NCI-H146 treated with DMSO at 0.1 percent for 48 hours (cell line): ENCODE measurements at regions not wholly inside any gene's neighbourhood (a gene's known extent, or its start where the extent isn't known, plus 50 kb on each side); places are given as distances from the start of the nearest gene placed in this dataset.

ENCODE experiments used
- DNase-seq: peaks from one replicate; lab custom pipeline; 2025; ENCODE audit not compliant: unreplicated experiment; lab: John Stamatoyannopoulos, UW

GRCh38 chr10:33521904-33522303, 187.4 kb upstream of the NRP1 start:
- no peak for DNase-seq

DNA sequence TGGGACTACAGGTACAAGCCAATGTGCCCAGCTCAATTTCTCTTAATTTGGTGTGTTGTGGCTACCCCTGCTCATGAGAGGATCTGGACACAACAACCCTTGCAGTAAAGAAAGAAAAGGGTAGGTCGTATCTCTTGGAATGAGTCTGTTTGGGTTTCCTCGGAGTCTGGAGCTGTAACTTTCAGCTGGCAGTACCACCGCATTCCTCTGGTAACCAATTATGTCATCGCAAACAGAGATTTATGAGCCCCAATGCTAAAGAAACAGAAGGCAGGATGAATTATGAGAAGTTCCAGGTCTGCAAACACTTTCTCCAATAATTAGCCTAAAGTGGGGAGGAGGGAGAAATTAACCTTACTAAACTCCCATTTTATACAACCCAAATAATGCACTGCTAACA, 186.6 kb upstream of the NRP1 start:
- no peak for DNase-seq

DNA sequence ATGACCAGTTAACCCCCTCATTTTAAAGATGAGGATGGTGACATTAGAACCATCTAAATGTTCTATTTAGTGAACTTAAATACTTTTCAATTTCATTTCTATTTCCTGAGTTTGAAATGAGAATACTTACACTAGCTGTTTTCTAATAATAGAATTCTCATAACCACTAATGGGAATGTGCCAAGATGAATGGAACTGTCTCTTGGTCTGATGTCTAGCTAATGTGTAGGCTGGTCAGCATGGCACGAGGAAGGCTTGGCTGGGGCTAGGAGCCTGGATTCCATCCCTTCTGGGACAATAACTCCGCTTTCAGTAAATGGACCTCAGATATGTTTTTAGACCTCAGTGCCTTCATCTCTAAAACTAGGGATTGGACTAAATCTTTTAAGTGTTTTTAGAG, 185.8 kb upstream of the NRP1 start:
- no peak for DNase-seq

DNA sequence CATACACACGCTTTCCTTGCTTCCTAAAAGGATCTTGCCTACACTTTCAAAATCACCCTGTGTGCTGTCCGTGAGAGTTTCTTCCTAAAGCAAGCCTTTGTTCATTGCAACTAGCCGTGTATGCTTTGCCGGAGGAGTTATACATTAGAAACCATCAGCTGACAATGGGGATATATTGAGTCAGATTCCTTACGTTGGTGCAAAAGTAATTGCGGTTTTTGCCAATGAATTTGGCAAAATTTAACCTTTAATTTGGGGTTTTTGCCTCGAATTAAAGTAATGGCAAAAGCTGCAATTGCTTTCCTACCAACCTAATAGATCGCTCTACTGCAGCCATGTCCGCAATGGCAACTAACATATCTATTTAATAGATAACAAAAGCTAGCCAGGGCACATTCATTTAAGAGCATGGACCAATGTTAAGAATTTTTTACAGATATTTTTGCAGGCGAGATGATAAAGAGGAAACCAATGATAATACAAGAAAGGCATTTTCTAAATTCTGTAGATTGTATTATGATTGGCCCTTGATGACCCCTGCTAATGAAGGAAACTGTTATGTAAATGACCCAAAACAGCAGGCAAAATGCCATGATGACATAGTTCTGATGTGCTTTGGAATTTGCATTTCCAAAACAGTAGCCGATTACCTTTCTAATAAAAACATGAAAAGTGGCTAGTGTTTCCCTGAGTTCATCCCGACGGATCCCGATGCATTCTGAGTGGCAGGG, 184.8 kb upstream of the NRP1 start:
- no peak for DNase-seq

DNA sequence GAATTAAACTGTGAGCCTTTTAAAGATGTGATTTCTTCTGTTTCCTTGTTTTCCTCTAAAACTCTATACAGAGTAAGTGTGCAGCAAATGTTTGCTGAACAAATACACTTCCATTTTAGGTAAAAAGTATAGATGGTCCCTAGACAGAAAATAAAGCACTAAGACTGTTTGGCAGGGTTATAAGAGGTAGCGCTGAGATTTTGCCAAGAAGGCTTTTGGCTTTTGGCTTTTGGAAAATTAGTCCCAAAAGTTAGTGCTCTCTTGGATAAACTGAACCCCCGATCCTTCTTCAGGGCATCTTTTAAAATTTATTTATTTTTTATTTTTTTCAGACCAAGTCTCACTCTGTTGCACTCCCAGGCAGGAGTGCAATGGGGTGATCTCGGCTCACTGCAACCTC, 175.7 kb upstream of the NRP1 start:
- DNase-seq = no peak

GRCh38 chr10:33509231-33509831, 174.9 kb upstream of the NRP1 start:
- peak; percentile 48 for DNase-seq

DNA sequence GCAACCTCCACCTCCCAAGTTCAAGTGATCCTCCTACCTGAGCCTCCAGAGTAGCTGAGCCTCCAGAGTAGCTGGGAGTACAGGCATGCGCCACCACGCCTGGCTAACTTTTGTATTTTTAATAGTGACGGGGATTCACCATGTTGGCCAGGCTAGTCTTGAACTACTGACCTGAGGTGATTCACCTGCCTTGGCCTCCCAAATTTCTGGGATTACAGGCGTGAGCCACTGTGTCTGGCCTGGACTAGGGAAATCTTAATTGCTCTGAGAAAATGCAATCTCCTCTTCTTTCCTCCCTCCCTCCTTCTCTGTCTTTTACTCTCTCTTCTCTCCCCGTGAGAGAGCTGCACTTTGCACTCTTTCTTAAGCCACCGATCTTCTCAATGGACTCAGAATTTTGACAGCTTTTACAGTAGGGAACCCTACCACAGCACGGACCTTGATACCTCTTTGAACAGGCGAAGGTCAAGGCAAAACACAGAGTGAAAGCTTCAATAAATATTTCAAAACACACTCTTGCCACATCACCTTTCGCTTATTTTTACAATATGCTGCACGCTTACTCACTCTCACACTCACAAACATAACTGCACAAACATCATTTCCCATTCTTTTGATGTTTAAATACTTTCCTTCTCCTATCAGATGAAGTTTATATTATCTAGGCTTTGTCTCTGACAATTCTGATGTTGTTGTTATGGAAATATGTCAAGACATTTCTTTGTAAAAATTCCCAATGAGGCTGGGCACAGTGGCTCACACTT, 173.4 kb upstream of the NRP1 start:
- DNase-seq = no peak

DNA sequence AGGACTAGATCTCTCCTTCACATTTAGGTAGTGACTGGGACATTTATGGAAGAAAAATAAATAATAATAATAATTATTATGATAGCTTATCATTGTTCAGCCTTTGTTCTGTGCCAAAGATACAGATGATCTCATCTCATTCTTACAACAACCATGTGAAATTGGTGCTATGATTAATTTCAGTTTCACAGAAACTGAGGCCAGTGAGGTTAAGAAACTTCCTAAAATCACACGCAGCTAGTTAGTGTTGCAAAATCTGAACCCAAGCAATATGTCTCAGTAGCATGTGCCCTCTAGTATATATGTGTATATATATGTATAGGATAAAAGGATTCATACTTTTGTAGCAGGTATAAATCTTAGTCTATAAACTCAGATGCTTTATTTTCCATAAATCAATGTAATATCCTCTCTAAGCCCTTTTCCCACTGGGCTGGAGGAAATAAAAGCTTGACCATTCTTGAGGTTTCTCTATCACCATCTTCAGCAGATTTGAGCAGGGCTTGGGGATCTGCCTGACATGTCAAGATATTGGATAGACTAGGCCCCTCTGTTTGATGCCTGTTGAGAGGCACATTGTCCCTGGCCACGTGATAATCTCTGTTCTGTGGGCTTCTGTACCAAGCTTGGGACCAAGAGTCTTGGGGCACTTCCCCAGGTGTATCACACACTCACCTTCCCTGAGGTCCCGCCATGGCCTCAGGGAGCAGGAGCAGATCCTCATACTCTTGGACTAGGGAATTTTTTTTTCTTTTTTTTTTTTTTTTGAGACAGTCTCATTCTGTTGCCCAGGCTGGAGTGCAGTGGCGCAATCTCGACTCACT, 172.6 kb upstream of the NRP1 start:
- DNase-seq = no peak

DNA sequence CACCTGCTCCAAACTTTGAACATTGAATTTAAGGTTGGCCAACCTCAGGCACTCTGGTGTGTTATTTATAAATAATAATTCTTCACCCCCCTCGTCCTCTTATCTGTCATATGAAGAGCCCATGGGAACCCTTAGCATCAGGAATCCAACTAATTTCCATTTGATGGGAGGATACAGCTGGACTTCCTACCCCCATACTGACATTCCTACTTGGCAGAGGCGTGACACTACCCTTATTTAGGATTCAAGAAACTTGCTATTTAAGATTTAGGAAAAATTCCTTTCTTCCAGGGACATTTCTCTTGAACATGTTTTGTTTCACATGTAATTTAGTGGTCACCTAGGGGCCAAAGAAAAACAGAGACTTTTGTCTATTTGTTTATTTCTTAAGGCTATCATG, 171.9 kb upstream of the NRP1 start:
- no peak for DNase-seq

GRCh38 chr10:33501161-33501560, 166.7 kb upstream of the NRP1 start:
- DNase-seq = no peak

- no peak for DNase-seq
Observed at GRCh38 chr10:33498391-33498891, 164.0 kb upstream of the NRP1 start.

- DNase-seq = no peak
Observed at GRCh38 chr10:33497338-33497737, 162.9 kb upstream of the NRP1 start.

DNA sequence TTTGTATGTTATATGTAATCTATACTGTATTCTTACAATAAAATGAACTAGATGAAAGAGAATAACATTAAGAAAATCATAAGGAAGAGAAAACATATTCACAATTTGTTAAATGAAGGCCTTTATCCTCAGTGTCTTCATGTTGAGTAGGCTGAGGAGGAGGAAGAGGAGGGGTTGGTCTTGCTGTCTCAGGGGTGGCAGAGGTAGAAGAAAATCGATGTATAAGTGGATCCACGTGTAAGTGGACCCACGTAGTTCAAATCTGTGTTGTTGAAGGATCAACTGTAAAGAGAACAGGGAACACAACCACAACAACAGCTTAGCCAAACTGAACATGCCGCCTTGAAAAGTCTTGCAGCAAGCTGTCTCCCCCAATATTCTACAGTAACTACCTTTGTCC, 161.6 kb upstream of the NRP1 start:
- DNase-seq = no peak

DNA sequence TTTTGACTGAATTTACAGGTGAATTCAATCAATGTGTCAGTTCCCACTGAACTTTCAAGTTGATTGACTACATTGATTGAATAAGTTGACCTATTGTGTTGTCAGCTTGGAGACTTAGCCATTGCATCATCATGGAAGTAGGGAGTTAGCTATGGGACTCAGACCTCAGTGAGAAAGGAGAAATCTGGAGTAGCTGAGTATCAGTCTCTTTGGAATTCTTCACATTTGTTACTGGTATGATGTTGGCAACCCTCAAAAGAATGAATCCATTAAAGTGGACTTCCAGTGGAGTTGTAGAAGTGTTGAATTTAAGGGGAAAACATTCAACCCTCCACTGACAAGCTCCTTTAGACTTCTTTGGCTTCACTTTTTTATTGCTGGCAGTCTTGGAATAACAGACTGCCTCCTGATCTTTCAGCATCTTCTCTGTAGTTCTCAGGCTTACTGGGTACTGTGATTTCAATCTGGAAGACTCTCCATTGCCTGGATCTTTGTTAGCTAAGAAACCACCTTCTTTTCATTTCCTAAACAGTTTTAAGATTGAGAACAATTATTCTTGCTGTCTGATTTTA, 160.3 kb upstream of the NRP1 start:
- no peak for DNase-seq

DNA sequence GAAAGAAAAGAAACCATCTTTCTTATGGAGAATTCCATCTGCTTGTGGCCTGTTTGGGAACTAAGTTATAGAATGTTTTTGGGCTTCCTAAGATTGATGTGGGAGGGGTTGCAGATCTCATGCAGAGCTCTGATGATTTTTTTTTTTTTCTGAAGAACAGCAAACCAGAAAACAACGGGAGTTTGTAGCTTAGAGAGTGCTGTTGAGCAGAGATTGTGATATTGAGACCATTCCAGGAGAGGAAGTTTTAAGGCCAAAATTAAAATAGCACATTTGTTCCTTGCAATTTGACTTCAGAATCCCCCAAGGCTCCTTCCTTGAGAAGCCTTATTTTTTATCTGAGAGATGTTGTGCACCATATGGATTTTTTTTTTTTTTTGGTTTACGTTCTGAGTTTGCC, 159.5 kb upstream of the NRP1 start:
- DNase-seq = no peak

DNA sequence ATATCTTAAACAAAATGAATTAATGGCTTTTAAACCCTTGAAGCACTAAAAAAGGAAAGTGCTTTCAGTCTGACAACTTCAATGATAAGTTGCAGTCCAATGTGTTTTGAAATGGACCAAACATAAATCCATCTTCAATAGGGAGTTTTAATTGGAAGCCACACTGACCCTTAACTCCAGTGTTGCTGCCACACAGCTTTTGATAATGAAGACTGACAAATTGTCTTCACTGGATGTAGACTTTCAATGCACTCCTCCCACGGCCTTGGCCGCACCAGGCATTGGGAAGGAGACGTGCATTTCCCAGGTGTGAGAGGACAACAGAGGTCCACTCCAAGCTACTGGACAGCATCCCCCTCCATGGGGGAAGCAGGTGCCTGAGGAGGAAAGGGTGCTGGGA, 159.0 kb upstream of the NRP1 start:
- no peak for DNase-seq

GRCh38 chr10:33492701-33493345, 158.4 kb upstream of the NRP1 start:
- DNase-seq = no peak

GRCh38 chr10:33489501-33490176, 155.2 kb upstream of the NRP1 start:
- DNase-seq = no peak

DNA sequence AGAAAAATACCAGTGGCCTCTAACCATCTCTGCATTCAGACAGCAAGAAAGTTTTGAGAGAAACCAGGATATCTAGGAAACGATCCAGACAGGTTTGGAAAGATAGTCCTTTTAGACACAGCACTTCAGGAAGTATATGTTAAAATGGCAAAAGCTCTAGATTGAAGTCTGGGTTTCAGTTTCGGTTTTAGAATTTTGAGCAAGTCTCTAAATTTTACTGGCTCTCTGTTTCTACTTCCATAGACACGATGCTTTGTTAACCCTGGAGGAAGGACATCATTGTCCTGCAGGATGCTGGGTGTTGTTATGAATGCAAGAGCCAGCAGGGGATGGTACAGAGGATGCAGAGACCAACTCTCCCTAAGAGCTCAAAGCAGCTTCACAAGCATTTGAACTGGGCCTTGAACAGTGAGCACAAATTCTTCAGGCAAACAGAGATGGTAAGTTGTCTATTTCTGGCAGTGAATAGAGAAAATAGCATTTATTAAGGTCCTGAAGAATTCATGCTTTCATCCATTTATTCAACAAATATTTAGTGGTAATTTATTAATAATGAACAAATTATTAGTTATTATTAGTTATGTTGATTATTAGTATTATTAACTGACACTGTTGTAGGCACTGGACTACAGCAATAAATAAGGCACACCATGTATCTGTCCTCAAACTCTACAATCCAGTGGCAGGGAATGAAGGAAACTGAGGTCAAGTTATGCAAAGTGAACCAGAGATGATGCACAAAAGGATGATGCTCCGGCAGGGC, 152.7 kb upstream of the NRP1 start:
- DNase-seq = no peak
